Endothelial cell (in vitro differentiated cells): ENCODE measurements at regions not wholly inside any gene's neighbourhood (a gene's known extent, or its start where the extent isn't known, plus 50 kb on each side); places are given as distances from the start of the nearest gene placed in this dataset.

Experiments
- DNase-seq: peaks from one replicate; pipeline ENCODE4 v3.0.0; 2021; ENCODE audit warnings: low spot score
- H3K27ac Mint-ChIP-seq: one replicate; pipeline ENCODE4 v1.8.0; 2021; ENCODE audit warnings: mixed read lengths, inconsistent platforms; ENCODE audit not compliant: unreplicated experiment
- H3K27me3 Mint-ChIP-seq: one replicate; pipeline ENCODE4 v1.8.0; 2021; ENCODE audit warnings: mild to moderate bottlenecking, moderate library complexity, mixed read lengths, inconsistent platforms; ENCODE audit not compliant: unreplicated experiment
- H3K36me3 Mint-ChIP-seq: one replicate; pipeline ENCODE4 v1.8.0; 2021; ENCODE audit warnings: mild to moderate bottlenecking, low read depth, mixed read lengths, inconsistent platforms; ENCODE audit not compliant: unreplicated experiment
- H3K4me1 Mint-ChIP-seq: one replicate; pipeline ENCODE4 v1.8.0; 2021; ENCODE audit warnings: mild to moderate bottlenecking, mixed read lengths, inconsistent platforms; ENCODE audit not compliant: unreplicated experiment
- H3K4me3 Mint-ChIP-seq: one replicate; pipeline ENCODE4 v1.8.0; 2021; ENCODE audit warnings: mild to moderate bottlenecking, mixed read lengths, inconsistent platforms; ENCODE audit not compliant: unreplicated experiment
- H3K9me3 Mint-ChIP-seq: one replicate; pipeline ENCODE4 v1.8.0; 2021; ENCODE audit warnings: mixed read lengths, inconsistent platforms; ENCODE audit not compliant: unreplicated experiment
- CTCF ChIP-seq: fragments of 200-600 bp; sonication (generic); IDR thresholded peaks from one replicate; pipeline ENCODE4 v1.5.0; 2021; ENCODE audit warnings: antibody characterized with exemption; ENCODE audit not compliant: unreplicated experiment

DNA sequence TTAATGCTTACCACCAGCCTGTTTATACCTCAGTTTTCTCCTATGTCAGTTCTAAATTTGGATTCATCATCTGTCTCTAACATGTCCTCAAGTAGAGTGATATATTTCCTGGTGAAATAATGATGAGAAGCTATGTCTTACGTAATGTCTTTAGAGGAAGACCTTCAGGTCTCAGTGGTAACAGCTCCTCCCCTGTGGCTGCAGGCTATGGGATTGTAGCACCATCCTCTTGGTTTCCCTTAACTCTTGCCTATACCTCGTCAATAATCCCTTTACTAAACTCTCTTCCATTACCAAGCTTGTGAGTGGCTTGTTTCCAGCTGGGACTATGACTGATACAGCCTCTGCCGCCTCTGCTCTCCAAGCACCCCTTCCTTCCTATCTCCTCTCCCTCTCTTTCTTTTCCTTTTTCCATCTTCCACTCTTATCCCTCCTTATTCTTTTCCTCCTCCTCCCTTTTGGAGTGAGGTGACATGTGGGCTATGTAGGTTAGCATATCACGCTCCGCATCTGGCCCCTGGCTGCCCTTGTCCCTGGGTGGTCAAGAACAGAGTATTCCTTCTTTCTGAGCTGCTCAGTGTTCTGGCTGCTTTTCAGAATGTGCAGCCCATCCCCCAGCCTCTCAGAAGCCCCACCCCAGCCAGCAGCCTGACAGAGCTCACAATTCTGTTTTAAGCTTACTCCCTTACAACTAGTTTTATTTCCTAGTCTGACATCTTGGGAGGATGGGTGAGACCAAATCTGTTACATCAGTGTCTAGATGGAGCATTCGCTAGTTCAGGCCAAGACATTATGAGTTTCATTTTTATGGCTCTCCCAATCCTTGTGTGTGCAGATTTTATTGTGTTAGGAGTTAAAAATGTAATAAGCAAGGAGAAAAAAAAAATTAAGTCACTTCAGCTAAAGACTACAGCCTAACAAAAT, 75.0 kb upstream of the RNU6-1 start:
- Mint-ChIP-seq H3K4me1 (peaks cover 15% of the 10 kb centered on the region), H3K27ac (peak overlapping the region; percentile 61), H3K27me3 (peaks cover 2% of the 10 kb centered on the region), H3K36me3 (no peaks in the 10 kb centered on the region), H3K9me3 (no peaks in the 10 kb centered on the region), H3K4me3 (no peak overlapping the region)
- peak; percentile 14 for DNase-seq
- no peak for TF ChIP-seq CTCF

DNA sequence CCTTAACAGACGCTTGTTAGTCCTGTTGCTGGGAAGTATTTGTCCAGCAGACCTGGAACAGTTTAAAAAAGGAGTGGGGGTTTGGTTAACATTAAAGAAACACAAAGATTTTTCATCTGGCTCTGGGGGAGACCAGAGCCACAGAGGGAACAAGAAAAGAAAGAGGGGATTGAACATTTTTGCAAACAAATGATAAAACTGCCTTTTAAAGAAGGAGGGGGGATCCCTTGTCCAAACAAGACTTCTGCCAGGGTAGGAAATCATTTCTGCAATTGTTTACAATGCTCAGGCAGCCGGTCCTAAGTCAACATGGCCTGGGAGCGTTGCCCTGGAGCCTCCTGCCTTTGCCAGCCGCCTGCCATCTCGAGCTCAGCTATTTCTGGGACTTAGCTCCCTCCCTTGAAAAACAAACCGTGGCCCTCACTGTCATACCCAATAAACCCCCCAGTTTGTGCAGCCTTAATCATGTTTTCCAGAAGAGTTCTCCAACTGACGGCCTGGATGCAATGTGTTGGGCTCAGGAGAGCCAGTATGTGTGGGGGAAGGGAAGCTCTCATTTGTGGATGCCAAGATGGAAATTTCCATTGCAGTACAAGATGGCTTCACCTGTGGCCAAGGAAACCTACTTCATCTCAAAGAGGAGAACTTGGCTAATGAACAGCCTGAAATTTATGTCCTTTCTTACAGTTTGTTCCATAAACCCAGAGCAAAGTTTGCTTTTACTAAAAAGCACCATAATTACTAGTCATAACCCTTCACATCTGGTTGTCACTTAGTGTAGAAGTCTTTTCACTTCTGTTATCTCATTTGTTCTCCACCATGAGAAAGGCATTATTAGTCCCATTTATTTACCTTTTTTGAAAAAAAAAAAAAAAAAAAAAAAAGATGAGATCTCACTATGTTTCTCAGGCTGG, 75.9 kb upstream of the RNU6-1 start:
- no peaks in the 10 kb centered on the region for H3K9me3 Mint-ChIP-seq
- no peak overlapping the region for H3K4me3 Mint-ChIP-seq
- peaks cover 2% of the 10 kb centered on the region for H3K27me3 Mint-ChIP-seq
- H3K27ac Mint-ChIP-seq: peak overlapping the region; percentile 61
- no peak for DNase-seq
- no peak for TF ChIP-seq CTCF
- peaks cover 15% of the 10 kb centered on the region for H3K4me1 Mint-ChIP-seq
- no peaks in the 10 kb centered on the region for H3K36me3 Mint-ChIP-seq

- H3K36me3 Mint-ChIP-seq: no peaks in the 10 kb centered on the region
- no peak for DNase-seq
- H3K4me1 Mint-ChIP-seq: peaks cover 15% of the 10 kb centered on the region
- H3K4me3 Mint-ChIP-seq: no peak overlapping the region
- H3K27ac Mint-ChIP-seq: peak overlapping the region; percentile 54
- no peak for TF ChIP-seq CTCF
- peaks cover 2% of the 10 kb centered on the region for H3K27me3 Mint-ChIP-seq
- H3K9me3 Mint-ChIP-seq: no peaks in the 10 kb centered on the region
Measured at GRCh38 chr15:67916565-67916964, 76.7 kb upstream of the RNU6-1 start.

DNA sequence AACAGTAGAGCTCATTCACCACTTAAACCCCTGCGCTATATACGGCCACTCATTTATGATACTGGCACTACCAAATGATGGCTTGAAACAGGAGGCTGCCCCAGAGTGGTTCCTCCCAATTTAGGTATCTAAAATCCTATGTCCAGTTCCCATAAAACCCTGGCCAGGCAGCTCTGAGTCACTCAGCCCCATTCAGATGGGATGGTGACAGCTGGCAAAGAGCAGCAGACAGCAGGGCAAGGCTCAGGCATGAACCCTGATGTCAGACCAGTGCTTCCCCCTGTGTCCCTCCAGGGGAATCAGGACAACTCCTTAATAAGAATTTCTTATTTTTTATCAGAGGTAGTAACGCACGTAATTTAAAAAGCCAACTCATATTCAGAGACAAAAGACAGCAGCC, 77.2 kb upstream of the RNU6-1 start:
- Mint-ChIP-seq H3K4me3 (no peak overlapping the region), H3K4me1 (peaks cover 15% of the 10 kb centered on the region), H3K27ac (no peak overlapping the region), H3K36me3 (no peaks in the 10 kb centered on the region), H3K27me3 (peaks cover 2% of the 10 kb centered on the region), H3K9me3 (no peaks in the 10 kb centered on the region)
- DNase-seq: no peak
- no peak for TF ChIP-seq CTCF
